ENCODE measurements at regions not wholly inside any gene's neighbourhood (a gene's known extent, or its start where the extent isn't known, plus 50 kb on each side); places are given as distances from the start of the nearest gene placed in this dataset.

DNA sequence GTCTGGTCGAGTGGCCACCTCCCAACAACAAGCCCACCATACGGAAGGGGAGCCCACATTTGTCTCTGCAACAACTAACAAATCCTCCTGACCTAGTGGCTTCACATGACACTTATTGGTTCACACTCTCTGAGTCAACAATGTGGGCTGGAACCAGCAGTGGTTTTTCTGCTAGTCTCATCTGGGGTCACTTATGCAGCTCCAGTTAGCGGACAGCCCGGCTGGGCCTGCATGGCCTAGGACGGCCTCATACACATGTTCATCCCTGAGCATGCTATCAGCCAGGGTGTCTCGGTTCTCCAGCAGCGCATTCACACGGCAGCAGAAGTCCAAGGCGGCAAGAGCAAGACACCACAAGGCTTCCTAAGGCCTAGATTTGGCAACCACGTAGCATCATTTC lies 281.7 kb downstream of the XXYLT1 start:
- no peaks in the 10 kb centered on the region for H3K36me3 ChIP-seq (ENCODE audit: insufficient read depth, low read length)
- H3K9me3 ChIP-seq (ENCODE audit: low read depth, low read length), result no peaks in the 10 kb centered on the region
- TF ChIP-seq EZH2 (IDR thresholded peaks at IDR 0.05) (no peak), FOXP2 (optimal IDR thresholded peaks at IDR 0.05; ENCODE audit: control extremely low read depth, extremely low read length, insufficient read depth) (no peak), POLR2AphosphoS5 (IDR thresholded peaks at IDR 0.05; ENCODE audit: borderline replicate concordance, low read depth, low read length) (no peak)
- H3K27ac ChIP-seq, result no peak overlapping the region
- no peak for DNase-seq (ENCODE audit: low read depth, low spot score)
- no peak overlapping the region for H3K4me3 ChIP-seq
- no peak overlapping the region for H3K9ac ChIP-seq (ENCODE audit: insufficient read length)

DNA sequence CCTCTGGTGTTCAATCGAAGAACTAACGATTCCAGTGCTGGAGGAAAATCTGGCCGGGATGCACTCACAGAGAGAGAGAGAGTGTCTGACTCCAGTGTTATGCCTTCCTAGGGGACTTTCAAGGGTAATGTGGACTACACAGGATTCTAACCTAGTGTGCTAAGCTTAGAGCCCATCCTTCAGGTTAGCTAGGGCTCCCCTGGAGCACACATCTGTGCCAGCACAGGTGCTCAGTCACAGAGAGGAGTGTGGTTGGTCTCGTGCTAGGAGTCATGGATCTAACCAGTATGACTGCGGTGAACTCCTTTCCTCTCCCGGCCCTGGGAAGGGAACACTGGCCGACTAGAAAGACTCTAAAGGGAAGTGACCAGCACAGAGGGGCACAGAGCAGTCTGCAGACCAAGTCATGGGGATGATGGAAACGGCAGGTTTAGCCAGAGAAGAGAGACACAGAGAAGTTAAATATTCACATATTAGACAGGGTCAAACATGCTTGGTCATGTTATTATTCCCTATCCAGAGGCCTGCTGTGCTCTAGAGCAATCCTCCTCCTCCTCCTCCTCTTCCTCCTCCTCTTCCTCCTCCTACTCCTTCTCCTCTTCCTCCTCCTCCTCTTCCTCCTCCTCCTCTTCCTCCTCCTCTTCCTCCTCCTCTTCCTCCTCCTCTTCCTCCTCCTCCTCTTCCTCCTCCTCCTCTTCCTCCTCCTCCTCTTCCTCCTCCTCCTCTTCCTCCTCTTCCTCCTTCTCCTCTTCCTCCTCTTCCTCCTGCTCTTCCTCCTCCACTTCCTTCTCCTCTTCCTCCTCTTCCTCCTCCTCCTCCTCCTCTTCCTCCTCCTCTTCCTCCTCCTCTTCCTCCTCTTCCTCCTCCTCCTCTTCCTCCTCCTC lies 280.3 kb downstream of the XXYLT1 start:
- no peak overlapping the region for H3K9ac ChIP-seq (ENCODE audit: insufficient read length)
- no peak for DNase-seq (ENCODE audit: low read depth, low spot score)
- no peak for TF ChIP-seq POLR2AphosphoS5 (IDR thresholded peaks at IDR 0.05; ENCODE audit: borderline replicate concordance, low read depth, low read length)
- TF ChIP-seq FOXP2 (optimal IDR thresholded peaks at IDR 0.05; ENCODE audit: control extremely low read depth, extremely low read length, insufficient read depth), result no peak
- no peak for TF ChIP-seq EZH2 (IDR thresholded peaks at IDR 0.05)
- no peak overlapping the region for H3K27ac ChIP-seq
- H3K4me3 ChIP-seq, result no peak overlapping the region
- no peaks in the 10 kb centered on the region for H3K9me3 ChIP-seq (ENCODE audit: low read depth, low read length)
- H3K36me3 ChIP-seq (ENCODE audit: insufficient read depth, low read length), result no peaks in the 10 kb centered on the region

DNA sequence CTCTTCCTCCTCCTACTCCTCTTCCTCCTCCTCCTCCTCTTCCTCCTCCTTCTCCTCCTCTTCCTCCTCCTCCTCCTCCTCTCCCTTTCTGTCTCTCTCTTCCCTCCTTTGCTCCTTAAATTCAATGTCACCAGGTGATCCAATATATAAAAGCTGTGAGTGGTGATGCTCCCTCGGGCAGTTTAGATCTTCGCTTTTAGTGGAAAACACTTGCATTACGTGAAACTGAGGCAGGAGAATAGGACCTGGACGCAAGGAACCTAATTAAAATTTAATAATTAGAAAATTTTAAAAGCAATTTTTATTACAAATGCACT lies 279.7 kb downstream of the XXYLT1 start:
- TF ChIP-seq EZH2 (IDR thresholded peaks at IDR 0.05) (no peak), FOXP2 (optimal IDR thresholded peaks at IDR 0.05; ENCODE audit: control extremely low read depth, extremely low read length, insufficient read depth) (no peak), POLR2AphosphoS5 (IDR thresholded peaks at IDR 0.05; ENCODE audit: borderline replicate concordance, low read depth, low read length) (no peak)
- H3K27ac ChIP-seq, result no peak overlapping the region
- H3K9me3 ChIP-seq (ENCODE audit: low read depth, low read length), result no peaks in the 10 kb centered on the region

DNA sequence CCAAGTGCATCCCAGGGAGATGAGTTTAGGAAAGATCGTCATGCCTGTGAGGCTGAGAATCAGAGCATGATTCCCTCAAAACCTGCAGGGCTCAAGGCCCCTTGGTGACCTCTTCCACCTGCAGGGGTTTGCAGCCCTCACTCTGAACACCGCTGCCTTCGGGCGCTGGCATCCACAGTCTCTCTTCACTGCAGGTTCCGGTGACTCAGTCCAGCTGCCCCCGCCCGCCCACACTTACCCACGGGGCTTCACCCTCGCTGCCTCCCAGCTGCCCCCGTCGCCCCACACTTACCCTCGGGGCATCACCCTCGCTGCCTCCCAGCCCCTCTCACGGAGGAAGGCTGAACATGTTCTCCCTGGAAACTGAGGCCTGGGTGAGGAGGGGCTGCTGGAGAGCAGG lies 277.1 kb downstream of the XXYLT1 start:
- no peaks in the 10 kb centered on the region for H3K9me3 ChIP-seq (ENCODE audit: low read depth, low read length)
- no peak overlapping the region for H3K27ac ChIP-seq
- no peaks in the 10 kb centered on the region for H3K36me3 ChIP-seq (ENCODE audit: insufficient read depth, low read length)
- no peak for DNase-seq (ENCODE audit: low read depth, low spot score)
- TF ChIP-seq FOXP2 (optimal IDR thresholded peaks at IDR 0.05; ENCODE audit: control extremely low read depth, extremely low read length, insufficient read depth), result no peak
- no peak for TF ChIP-seq POLR2AphosphoS5 (IDR thresholded peaks at IDR 0.05; ENCODE audit: borderline replicate concordance, low read depth, low read length)
- TF ChIP-seq EZH2 (IDR thresholded peaks at IDR 0.05), result no peak
- H3K9ac ChIP-seq (ENCODE audit: insufficient read length), result no peak overlapping the region
- H3K4me3 ChIP-seq, result no peak overlapping the region

More for the DNA sequence above, 279.7 kb downstream of the XXYLT1 start:
- DNase-seq (ENCODE audit: low read depth, low spot score), result no peak
- H3K36me3 ChIP-seq (ENCODE audit: insufficient read depth, low read length), result no peaks in the 10 kb centered on the region
- no peak overlapping the region for H3K4me3 ChIP-seq
- no peak overlapping the region for H3K9ac ChIP-seq (ENCODE audit: insufficient read length)

DNA sequence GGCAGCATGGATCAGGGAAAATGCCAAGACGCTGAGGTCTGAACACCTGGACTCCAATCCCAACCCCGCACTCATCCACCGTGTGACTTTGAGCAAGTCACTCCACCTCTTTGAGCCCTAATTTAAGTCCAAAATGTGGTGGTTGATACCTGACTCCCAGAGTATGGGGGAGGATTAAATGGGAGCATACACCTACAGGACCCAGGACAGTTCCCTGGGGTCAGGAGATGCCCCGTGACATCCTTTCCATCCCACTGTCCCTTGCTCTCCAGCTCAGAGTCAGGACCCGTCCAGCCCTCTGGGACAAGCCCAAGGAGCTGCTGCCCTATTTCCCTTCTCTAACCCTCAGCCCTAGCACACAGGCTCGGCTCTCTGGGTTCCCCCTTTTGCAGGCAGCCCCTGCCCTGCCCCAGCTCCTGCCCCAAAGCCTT lies 276.4 kb downstream of the XXYLT1 start:
- H3K36me3 ChIP-seq (ENCODE audit: insufficient read depth, low read length), result no peaks in the 10 kb centered on the region
- no peak for DNase-seq (ENCODE audit: low read depth, low spot score)
- H3K4me3 ChIP-seq, result no peak overlapping the region
- no peaks in the 10 kb centered on the region for H3K9me3 ChIP-seq (ENCODE audit: low read depth, low read length)
- TF ChIP-seq FOXP2 (optimal IDR thresholded peaks at IDR 0.05; ENCODE audit: control extremely low read depth, extremely low read length, insufficient read depth), result no peak
- no peak for TF ChIP-seq POLR2AphosphoS5 (IDR thresholded peaks at IDR 0.05; ENCODE audit: borderline replicate concordance, low read depth, low read length)
- TF ChIP-seq EZH2 (IDR thresholded peaks at IDR 0.05), result no peak
- H3K9ac ChIP-seq (ENCODE audit: insufficient read length), result no peak overlapping the region
- no peak overlapping the region for H3K27ac ChIP-seq

DNA sequence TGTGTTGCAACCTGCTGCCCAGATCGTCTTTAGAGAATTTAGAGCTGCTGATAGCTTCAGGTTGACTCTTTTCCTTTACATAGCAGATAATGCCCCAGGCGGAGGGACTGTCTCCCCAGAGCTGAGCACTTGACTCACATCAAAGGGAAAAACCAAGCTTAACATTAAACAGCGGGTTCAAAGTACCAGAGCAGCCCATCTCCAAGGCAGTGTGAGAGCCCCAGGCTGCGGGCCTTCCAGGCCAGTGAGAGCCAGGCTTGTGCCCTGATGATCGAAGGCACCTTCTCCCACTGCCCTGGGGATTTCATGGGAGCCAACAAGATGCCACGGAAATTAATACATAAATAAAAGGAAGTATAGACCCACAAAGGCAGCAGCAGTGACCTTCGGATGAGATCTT lies 275.6 kb downstream of the XXYLT1 start:
- H3K9me3 ChIP-seq (ENCODE audit: low read depth, low read length), result no peaks in the 10 kb centered on the region
- no peak for DNase-seq (ENCODE audit: low read depth, low spot score)
- no peak overlapping the region for H3K27ac ChIP-seq
- no peak overlapping the region for H3K4me3 ChIP-seq
- no peaks in the 10 kb centered on the region for H3K36me3 ChIP-seq (ENCODE audit: insufficient read depth, low read length)
- TF ChIP-seq POLR2AphosphoS5 (IDR thresholded peaks at IDR 0.05; ENCODE audit: borderline replicate concordance, low read depth, low read length) (no peak), FOXP2 (optimal IDR thresholded peaks at IDR 0.05; ENCODE audit: control extremely low read depth, extremely low read length, insufficient read depth) (no peak), EZH2 (IDR thresholded peaks at IDR 0.05) (no peak)
- H3K9ac ChIP-seq (ENCODE audit: insufficient read length), result no peak overlapping the region

DNA sequence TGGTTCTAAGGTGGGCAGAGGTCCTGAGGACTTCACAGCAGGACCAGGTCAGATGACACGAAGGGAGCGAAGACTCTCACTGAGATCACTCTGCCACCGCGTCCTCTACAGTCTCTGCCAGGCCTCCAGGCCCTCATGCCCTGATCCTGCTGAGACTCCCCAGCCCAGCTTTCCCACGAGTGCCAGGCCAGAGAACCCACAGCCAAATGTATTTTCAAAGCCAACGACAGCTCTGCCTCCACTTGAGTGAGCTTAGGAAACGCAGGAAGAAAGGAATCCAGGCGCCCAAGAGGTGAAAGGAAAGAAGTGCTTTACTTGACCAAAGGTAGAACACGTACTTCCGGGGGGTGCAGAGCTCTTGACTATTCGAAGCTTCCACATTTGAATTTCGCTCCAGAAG lies 275.0 kb downstream of the XXYLT1 start:
- Histone ChIP-seq H3K9me3 (ENCODE audit: low read depth, low read length) (no peaks in the 10 kb centered on the region), H3K4me3 (no peak overlapping the region), H3K27ac (no peak overlapping the region), H3K36me3 (ENCODE audit: insufficient read depth, low read length) (no peaks in the 10 kb centered on the region), H3K9ac (ENCODE audit: insufficient read length) (no peak overlapping the region)
- TF ChIP-seq EZH2 (IDR thresholded peaks at IDR 0.05) (no peak), POLR2AphosphoS5 (IDR thresholded peaks at IDR 0.05; ENCODE audit: borderline replicate concordance, low read depth, low read length) (no peak), FOXP2 (optimal IDR thresholded peaks at IDR 0.05; ENCODE audit: control extremely low read depth, extremely low read length, insufficient read depth) (no peak)
- DNase-seq (ENCODE audit: low read depth, low spot score), result no peak

DNA sequence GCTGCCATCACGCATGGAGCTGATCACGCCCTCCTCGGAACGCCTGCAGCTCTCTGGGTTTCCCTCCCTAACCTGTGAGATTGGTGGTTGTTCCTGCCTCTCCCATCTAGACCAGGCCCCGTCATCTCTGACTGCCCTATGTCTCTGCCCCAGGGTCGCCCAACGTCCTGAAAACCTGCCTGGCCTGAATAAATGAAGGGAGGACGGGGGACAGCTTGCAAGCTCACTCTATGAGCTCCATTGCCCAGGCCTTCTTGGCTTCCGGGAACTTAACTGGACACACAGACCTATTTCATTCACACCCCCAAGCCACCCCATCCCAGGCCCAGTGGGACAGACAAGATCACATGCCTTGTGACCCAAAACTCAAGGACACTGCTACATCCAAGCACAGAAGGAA lies 274.2 kb downstream of the XXYLT1 start:
- no peak overlapping the region for H3K27ac ChIP-seq
- H3K9ac ChIP-seq (ENCODE audit: insufficient read length), result no peak overlapping the region
- no peak overlapping the region for H3K4me3 ChIP-seq
- no peaks in the 10 kb centered on the region for H3K36me3 ChIP-seq (ENCODE audit: insufficient read depth, low read length)
- H3K9me3 ChIP-seq (ENCODE audit: low read depth, low read length), result no peaks in the 10 kb centered on the region
- DNase-seq (ENCODE audit: low read depth, low spot score), result no peak
- TF ChIP-seq FOXP2 (optimal IDR thresholded peaks at IDR 0.05; ENCODE audit: control extremely low read depth, extremely low read length, insufficient read depth), result no peak
- no peak for TF ChIP-seq EZH2 (IDR thresholded peaks at IDR 0.05)
- no peak for TF ChIP-seq POLR2AphosphoS5 (IDR thresholded peaks at IDR 0.05; ENCODE audit: borderline replicate concordance, low read depth, low read length)

All from SK-N-MC (cell line).